Fibroblast of pulmonary artery (primary cell): ENCODE measurements at regions not wholly inside any gene's neighbourhood (a gene's known extent, or its start where the extent isn't known, plus 50 kb on each side); places are given as distances from the start of the nearest gene placed in this dataset.
A peak's percentile ranks its signal among the peaks of the same experiment; 100 is the strongest.

Experiments used
- DNase-seq: peaks from one replicate; pipeline ENCODE4 v3.0.0-alpha.2; 2010; ENCODE audit warnings: low read depth
- H3K4me3 ChIP-seq: replicated peaks from 2 replicates; pipeline ENCODE4 v1.5.1; 2011; ENCODE audit warnings: low read depth, mild to moderate bottlenecking, control low read depth, low read length, moderate library complexity
- TF ChIP-seq, protein P1 (sequence below): IDR thresholded peaks from 2 replicates; pipeline ENCODE4 v1.5.1; 2011; ENCODE audit warnings: mild to moderate bottlenecking, control low read depth, low read length, inconsistent platforms; ENCODE audit errors: missing control alignments

DNA sequence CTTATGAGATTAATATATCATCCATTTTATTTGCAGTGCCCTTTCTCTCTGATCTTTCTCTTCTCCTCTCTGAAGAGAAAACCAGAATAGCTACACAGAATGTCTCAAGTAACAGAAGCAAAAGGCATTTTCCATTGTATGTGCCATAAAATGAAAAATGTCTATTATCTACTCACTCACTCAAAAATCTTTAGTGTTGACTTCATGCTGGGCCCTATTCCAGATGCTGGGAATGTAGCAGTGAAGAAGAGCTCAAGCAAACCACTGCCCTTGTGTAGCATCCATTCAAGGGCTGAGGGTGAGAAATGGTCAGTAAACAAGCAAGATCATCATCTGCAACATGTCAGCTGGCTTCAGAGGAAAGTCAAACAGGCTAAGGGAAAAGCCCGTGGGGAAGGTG, 427.7 kb downstream of the METTL4 start:
- peak; percentile 53 for DNase-seq
- no peak overlapping the region for H3K4me3 ChIP-seq
- TF ChIP-seq, protein P1, sequence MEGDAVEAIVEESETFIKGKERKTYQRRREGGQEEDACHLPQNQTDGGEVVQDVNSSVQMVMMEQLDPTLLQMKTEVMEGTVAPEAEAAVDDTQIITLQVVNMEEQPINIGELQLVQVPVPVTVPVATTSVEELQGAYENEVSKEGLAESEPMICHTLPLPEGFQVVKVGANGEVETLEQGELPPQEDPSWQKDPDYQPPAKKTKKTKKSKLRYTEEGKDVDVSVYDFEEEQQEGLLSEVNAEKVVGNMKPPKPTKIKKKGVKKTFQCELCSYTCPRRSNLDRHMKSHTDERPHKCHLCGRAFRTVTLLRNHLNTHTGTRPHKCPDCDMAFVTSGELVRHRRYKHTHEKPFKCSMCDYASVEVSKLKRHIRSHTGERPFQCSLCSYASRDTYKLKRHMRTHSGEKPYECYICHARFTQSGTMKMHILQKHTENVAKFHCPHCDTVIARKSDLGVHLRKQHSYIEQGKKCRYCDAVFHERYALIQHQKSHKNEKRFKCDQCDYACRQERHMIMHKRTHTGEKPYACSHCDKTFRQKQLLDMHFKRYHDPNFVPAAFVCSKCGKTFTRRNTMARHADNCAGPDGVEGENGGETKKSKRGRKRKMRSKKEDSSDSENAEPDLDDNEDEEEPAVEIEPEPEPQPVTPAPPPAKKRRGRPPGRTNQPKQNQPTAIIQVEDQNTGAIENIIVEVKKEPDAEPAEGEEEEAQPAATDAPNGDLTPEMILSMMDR, result no peak

DNA sequence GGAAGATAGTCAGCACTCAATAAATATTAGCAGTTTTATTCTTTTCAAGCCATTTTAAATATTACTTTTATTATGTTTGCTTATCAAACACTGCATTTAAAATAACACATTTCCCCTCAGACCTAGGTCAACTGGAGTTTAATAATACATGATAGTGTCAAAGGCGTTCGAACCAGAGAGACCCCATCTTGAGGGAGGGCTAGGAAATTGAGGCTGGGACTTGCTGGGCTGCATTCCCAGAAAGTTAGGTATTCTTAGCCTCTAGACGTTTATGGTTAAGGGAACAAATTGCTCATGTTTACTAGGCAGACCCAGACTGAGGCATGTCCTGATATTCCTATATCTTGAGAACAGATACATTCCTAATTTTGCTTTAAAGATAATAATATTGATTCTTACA, 426.5 kb downstream of the METTL4 start:
- TF ChIP-seq, protein P1, result no peak
- DNase-seq, result no peak

DNA sequence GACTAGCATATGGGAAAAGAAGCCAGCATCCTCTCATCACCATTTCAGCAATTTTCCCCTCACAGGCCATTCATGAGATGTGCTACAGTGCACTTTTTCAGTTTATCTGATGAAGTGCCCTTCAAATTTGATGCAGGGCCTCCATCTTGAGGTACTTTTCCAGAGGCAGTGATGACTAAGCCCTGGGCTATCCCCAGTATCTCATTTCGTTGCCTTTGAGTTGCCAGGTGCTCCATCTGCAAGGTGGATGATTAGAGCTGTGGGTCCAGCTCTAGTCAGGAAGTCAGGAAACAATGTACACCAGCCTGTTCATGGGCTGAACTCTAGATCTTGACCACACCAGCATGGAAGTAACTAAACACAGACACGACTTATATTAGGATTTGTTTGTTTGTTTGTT, 425.2 kb downstream of the METTL4 start:
- no peak overlapping the region for H3K4me3 ChIP-seq
- no peak for DNase-seq
- TF ChIP-seq, protein P1, result no peak

More for the DNA sequence above, 426.5 kb downstream of the METTL4 start:
- H3K4me3 ChIP-seq, result no peak overlapping the region

DNA sequence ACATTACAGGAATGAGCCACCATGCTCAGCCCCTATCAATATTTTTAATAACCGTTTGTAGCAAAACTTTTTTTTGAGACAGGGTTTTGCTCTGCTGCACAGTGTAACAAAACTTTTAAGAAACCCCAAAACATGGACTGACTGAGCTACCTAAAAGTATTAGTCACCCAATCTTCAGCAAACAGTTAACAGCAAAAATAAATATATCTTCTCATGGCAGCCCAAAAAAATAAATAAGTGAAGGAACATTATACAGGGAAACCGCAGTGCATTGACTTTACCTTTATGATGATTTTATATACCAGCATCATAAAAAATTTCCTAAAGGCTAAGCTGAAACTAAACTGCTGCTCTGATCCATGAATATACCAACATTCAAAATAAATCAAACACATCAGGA, 424.6 kb downstream of the METTL4 start:
- H3K4me3 ChIP-seq, result no peak overlapping the region
- no peak for DNase-seq
- TF ChIP-seq, protein P1, result no peak

DNA sequence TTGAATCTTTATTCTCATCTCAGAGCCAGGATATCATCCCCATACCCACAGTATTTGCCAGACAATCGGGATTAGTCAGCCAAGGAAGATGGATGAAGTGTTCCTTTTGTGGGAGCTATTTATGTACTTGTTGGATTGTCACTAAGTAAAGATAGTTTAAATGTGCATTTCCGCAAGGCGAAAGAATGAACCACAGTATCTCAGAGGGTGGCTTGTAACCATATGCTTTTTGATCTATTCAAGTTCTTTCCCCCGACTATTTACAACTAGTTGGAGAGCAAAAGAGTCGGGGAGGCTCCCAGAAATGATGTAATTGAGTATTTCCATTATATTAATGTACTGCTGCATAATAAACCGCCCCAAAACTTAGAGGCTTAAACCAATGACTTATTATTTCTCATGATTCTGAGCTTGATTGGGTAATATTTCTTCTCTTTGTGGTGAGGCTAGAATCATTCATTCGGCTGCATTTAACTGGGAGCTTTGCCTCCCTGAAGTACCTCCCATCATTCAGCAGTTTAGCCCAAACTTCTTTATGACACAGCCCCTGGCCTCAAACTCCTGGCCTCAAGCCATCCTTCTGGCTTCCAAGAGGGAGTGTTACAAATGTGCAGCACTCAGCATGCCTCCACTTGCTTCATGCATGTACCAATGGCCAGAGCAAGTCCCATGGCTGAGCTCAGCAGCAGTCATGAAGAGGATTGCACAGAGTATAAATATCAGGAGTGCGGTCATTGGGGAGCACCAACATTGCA, 423.7 kb downstream of the METTL4 start:
- peak; percentile 72 for DNase-seq
- TF ChIP-seq, protein P1, result no peak

DNA sequence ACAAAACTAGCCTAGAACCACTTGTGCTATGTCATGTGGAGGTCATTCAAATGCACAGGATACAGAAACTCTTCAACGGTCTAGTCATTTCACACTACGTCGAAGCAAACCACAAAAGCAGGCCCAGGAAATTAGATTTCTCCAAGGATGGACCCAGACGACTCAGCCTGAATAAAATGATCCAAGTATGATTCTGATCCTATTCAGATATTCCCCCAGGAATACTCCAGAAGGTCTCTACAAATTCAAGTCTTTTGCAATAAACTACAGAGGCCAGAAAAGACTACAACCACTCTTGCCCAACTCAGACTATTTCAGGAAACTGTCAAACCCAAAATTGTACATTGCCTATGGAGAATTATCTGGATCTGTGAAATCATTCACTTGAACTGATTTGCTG, 422.5 kb downstream of the METTL4 start:
- TF ChIP-seq, protein P1, result no peak
- H3K4me3 ChIP-seq, result no peak overlapping the region
- DNase-seq, result peak; percentile 10

More for the DNA sequence above, 423.7 kb downstream of the METTL4 start:
- H3K4me3 ChIP-seq, result peak overlapping the region; percentile 3

DNA sequence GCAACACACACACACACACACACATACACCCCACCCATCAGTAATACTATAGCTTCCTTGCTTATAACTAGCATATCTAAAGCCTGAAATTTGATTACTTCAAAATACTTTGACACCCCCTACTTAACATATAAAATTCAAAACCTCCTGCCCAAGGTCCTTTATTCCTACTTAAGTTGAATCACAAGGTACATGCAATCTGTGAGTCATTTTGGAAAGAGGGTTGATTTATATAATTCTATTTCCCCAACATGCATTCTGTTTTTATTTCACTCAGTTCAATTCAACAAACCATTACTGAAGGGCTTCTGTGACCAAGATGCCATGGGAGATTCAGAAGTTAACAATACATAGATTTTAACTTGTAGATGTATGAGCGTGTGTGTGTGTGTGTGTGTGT, 420.7 kb downstream of the METTL4 start:
- DNase-seq, result no peak
- TF ChIP-seq, protein P1, result no peak
- no peak overlapping the region for H3K4me3 ChIP-seq
